ENCODE measurements at regions not wholly inside any gene's neighbourhood (a gene's known extent, or its start where the extent isn't known, plus 50 kb on each side); places are given as distances from the start of the nearest gene placed in this dataset.

- Mint-ChIP-seq H3K27ac (no peak overlapping the region), H3K27me3 (ENCODE audit: low read depth) (peaks cover 4% of the 10 kb centered on the region; the same call in 1 of the 2 replicates), H3K9me3 (peaks cover 7 to 8% of the 10 kb centered on the region in 2 experiments; a peak in 4 of 5 replicates), H3K4me3 (no peak overlapping the region), H3K4me1 (peaks cover 28 to 41% of the 10 kb centered on the region in 2 experiments), H3K36me3 (ENCODE audit: insufficient read depth in 1 of 3, low read depth in 3 of 3) (peaks cover 3 to 12% (median 3%) of the 10 kb centered on the region in 3 experiments; a peak in 5 of 7 replicates)
- Histone ChIP-seq H3K23ac (ENCODE audit: insufficient read length, low read depth, low read length) (no peak overlapping the region), H3K27me3 (ENCODE audit: insufficient read depth, low read length) (no peaks in the 10 kb centered on the region), H3K79me2 (ENCODE audit: insufficient read depth, low read length) (no peaks in the 10 kb centered on the region), H2BK15ac (ENCODE audit: low read depth, low read length) (no peak overlapping the region), H2BK12ac (ENCODE audit: insufficient read length, low read depth, low read length) (no peak overlapping the region), H3K9ac (ENCODE audit: extremely low read depth, insufficient read length, low read length) (no peak overlapping the region), H3K4me1 (ENCODE audit: insufficient read depth, low read length) (peaks cover 3% of the 10 kb centered on the region; the same call in 1 of the 2 replicates), H4K91ac (ENCODE audit: insufficient read length, low read depth, low read length) (no peak overlapping the region), H3T11ph (ENCODE audit: low read length) (no peak overlapping the region), H2BK5ac (ENCODE audit: insufficient read length, low read length) (no peak overlapping the region), H4K5ac (ENCODE audit: insufficient read length, low read depth, low read length) (no peak overlapping the region), H3K14ac (ENCODE audit: insufficient read depth, low read length) (no peak overlapping the region), H4K8ac (replicated peaks; ENCODE audit: insufficient read length, low read depth, low read length) (no peak overlapping the region), H3K9me3 (ENCODE audit: control insufficient read depth, low read depth, low read length) (no peaks in the 10 kb centered on the region), H3K23me2 (ENCODE audit: insufficient read length, low read depth, low read length, poor library complexity, severe bottlenecking) (no peaks in the 10 kb centered on the region), H3K4ac (ENCODE audit: low read depth, low read length) (no peak overlapping the region), H3K56ac (ENCODE audit: insufficient read length, low read depth, low read length) (no peak overlapping the region), H3K27ac (ENCODE audit: insufficient read length, low read depth, low read length) (no peak overlapping the region), H3K4me2 (ENCODE audit: insufficient read depth, insufficient read length, low read length) (no peak overlapping the region), H2BK120ac (ENCODE audit: low read depth, low read length, poor library complexity, severe bottlenecking) (no peak overlapping the region), H2AFZ (ENCODE audit: low read length) (no peak overlapping the region), H2BK20ac (ENCODE audit: low read depth, low read length, poor library complexity, severe bottlenecking) (no peak overlapping the region), H2AK5ac (ENCODE audit: insufficient read length, low read length) (no peak overlapping the region), H3K18ac (ENCODE audit: insufficient read length, low read depth, low read length) (no peak overlapping the region), H3K79me1 (ENCODE audit: insufficient read depth, low read depth, low read length, poor library complexity, severe bottlenecking) (no peaks in the 10 kb centered on the region), H4K20me1 (ENCODE audit: control insufficient read depth, insufficient read depth, insufficient read length) (no peaks in the 10 kb centered on the region)
- WGBS (ENCODE audit: extremely low coverage, insufficient read length, low lambda C conversion rate): no CpG with 5 or more reads among the region's 16 CpGs
- TF ChIP-seq CTCF (conservative IDR thresholded peaks at IDR 0.05): no peak
- no peak for DNase-seq
These were observed 138.1 kb upstream of the ZNF236 start for GRCh38 chr18:76684265-76684664.
